Suprapubic skin (tissue), 3 donors: ENCODE measurements at regions not wholly inside any gene's neighbourhood (a gene's known extent, or its start where the extent isn't known, plus 50 kb on each side); places are given as distances from the start of the nearest gene placed in this dataset.

Experiments used
- CTCF ChIP-seq, 2 donors: fragments of 200-600 bp in 1 of 2; fragments of 450-650 bp in 1 of 2; sonication (generic) in 1 of 2; IDR thresholded peaks; one replicate each; pipeline ENCODE4 v1.5.1; 2016 to 2019; ENCODE audit warnings: antibody characterized with exemption in 2 of 2, mild to moderate bottlenecking in 1 of 2, moderate library complexity in 1 of 2
- EP300 ChIP-seq: sonication (generic); formaldehyde crosslinking; IDR thresholded peaks from one replicate; pipeline ENCODE4 v1.6.1; 2017; ENCODE audit warnings: antibody characterized with exemption

- no peak for TF ChIP-seq CTCF (IDR thresholded peaks at IDR 0.05)
- no peak for TF ChIP-seq EP300
Observed at GRCh38 chrX:25433307-25433706, 417.5 kb upstream of the ARX start.
